HT-29 (cell line): ENCODE measurements at regions not wholly inside any gene's neighbourhood (a gene's known extent, or its start where the extent isn't known, plus 50 kb on each side); places are given as distances from the start of the nearest gene placed in this dataset. TPM values are rescaled to one million over a fixed set of nuclear protein-coding genes. Genes with fewer than 3 reads are reported as not detected.
A peak's percentile ranks its signal among the peaks of the same experiment; 100 is the strongest.

Experiments used
- DNase-seq: peaks from one replicate; pipeline ENCODE4 v3.0.0-alpha.2; 2015; ENCODE audit warnings: low spot score
- small RNA-seq: library from RNA; depleted of rRNA; stranded (forward); fragments of <200 nt; gene quantifications from one replicate; pipeline ENCODE3, GENCODE V24; 2014

GRCh38 chr7:140242057-140243031 is 65.6 kb upstream of the KDM7A start:
- no peak for DNase-seq

- DNase-seq: no peak
Observed at GRCh38 chr7:140239653-140239935, 62.8 kb upstream of the KDM7A start.

GRCh38 chr7:140238778-140239652 is 62.2 kb upstream of the KDM7A start:
- DNase-seq: peak; percentile 52

GRCh38 chr7:140237390-140237789 is 60.6 kb upstream of the KDM7A start:
- DNase-seq: no peak

- DNase-seq: no peak
Observed at GRCh38 chr7:140236626-140237025, 59.8 kb upstream of the KDM7A start.

- no peak for DNase-seq
Observed at GRCh38 chr7:140235114-140235513, 58.3 kb upstream of the KDM7A start.

- DNase-seq: no peak
Observed at GRCh38 chr7:140232957-140233917, 56.5 kb upstream of the KDM7A start.

GRCh38 chr7:140231771-140232491 is 55.1 kb upstream of the KDM7A start:
- peak; percentile 27 for DNase-seq

GRCh38 chr7:140230861-140231770 is 54.3 kb upstream of the KDM7A start:
- DNase-seq: peak; percentile 17

GRCh38 chr7:140230516-140230860 is 53.7 kb upstream of the KDM7A start:
- DNase-seq: no peak

GRCh38 chr7:140229591-140230515 is 53.1 kb upstream of the KDM7A start:
- peak; percentile 22 for DNase-seq

GRCh38 chr7:140229101-140229525 is 52.3 kb upstream of the KDM7A start:
- DNase-seq: no peak

Small RNA genes lying in the stretch of these regions (small RNA-seq; reads per million reads assigned to genes)
- gene RNU1-58P: not detected
